Glutamatergic neuron (in vitro differentiated cells): ENCODE measurements at regions not wholly inside any gene's neighbourhood (a gene's known extent, or its start where the extent isn't known, plus 50 kb on each side); places are given as distances from the start of the nearest gene placed in this dataset. TPM values are rescaled to one million over a fixed set of nuclear protein-coding genes. Genes with fewer than 3 reads are reported as not detected.

Experiments
- DNase-seq: peaks from one replicate; pipeline ENCODE4 v3.0.0; 2022
- H3K27ac Mint-ChIP-seq: one replicate; pipeline ENCODE4 v1.8.0; 2020; ENCODE audit warnings: mild to moderate bottlenecking, mixed read lengths, inconsistent platforms; ENCODE audit not compliant: unreplicated experiment
- H3K27me3 Mint-ChIP-seq: one replicate; pipeline ENCODE4 v1.8.0; 2020; ENCODE audit warnings: mild to moderate bottlenecking, moderate library complexity, mixed read lengths, inconsistent platforms; ENCODE audit not compliant: unreplicated experiment
- H3K36me3 Mint-ChIP-seq: one replicate; pipeline ENCODE4 v1.8.0; 2020; ENCODE audit warnings: mild to moderate bottlenecking, mixed read lengths, inconsistent platforms; ENCODE audit not compliant: unreplicated experiment
- H3K4me1 Mint-ChIP-seq: one replicate; pipeline ENCODE4 v1.8.0; 2020; ENCODE audit warnings: mild to moderate bottlenecking, low read depth, mixed read lengths, inconsistent platforms; ENCODE audit not compliant: unreplicated experiment
- H3K4me3 Mint-ChIP-seq: one replicate; pipeline ENCODE4 v1.8.0; 2020; ENCODE audit warnings: mild to moderate bottlenecking, mixed read lengths, inconsistent platforms; ENCODE audit not compliant: unreplicated experiment
- H3K9me3 Mint-ChIP-seq: one replicate; pipeline ENCODE4 v1.8.0; 2020; ENCODE audit warnings: mild to moderate bottlenecking, moderate library complexity, mixed read lengths, inconsistent platforms; ENCODE audit not compliant: unreplicated experiment
- microRNA-seq: library from miRNA; unstranded; fragments of <30 nt; microRNA quantifications from one replicate; pipeline ENCODE4, GENCODE V29; 2020; ENCODE audit not compliant: unreplicated experiment
- TF ChIP-seq, protein P1 (sequence below): fragments of 200-600 bp; sonication (generic); IDR thresholded peaks from one replicate; pipeline ENCODE4 v1.5.0; 2021; ENCODE audit not compliant: partially characterized antibody, unreplicated experiment

DNA sequence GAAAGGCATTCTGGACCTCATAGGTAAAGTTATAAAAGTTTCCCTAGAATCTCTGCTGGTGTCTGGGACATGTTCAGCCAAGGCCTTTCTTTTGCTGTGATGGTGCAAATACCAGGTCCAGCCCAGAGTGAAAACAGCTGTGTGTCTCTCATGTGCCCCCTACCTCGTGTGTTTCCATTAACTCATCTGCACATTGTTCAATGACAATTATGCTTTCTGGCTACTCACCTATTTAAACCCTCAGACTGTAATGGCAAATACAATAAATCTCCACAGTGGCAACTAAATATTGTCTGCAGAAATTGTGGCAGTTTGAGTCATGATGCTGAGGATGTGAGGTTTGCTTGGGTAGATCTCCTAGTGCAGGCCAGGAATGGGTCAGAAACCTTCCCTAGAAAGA lies 53.1 kb upstream of the GALNT15 start:
- no peak for DNase-seq
- peaks cover 11% of the 10 kb centered on the region for H3K9me3 Mint-ChIP-seq
- peaks cover 5% of the 10 kb centered on the region for H3K27me3 Mint-ChIP-seq
- TF ChIP-seq, protein P1, sequence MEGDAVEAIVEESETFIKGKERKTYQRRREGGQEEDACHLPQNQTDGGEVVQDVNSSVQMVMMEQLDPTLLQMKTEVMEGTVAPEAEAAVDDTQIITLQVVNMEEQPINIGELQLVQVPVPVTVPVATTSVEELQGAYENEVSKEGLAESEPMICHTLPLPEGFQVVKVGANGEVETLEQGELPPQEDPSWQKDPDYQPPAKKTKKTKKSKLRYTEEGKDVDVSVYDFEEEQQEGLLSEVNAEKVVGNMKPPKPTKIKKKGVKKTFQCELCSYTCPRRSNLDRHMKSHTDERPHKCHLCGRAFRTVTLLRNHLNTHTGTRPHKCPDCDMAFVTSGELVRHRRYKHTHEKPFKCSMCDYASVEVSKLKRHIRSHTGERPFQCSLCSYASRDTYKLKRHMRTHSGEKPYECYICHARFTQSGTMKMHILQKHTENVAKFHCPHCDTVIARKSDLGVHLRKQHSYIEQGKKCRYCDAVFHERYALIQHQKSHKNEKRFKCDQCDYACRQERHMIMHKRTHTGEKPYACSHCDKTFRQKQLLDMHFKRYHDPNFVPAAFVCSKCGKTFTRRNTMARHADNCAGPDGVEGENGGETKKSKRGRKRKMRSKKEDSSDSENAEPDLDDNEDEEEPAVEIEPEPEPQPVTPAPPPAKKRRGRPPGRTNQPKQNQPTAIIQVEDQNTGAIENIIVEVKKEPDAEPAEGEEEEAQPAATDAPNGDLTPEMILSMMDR = no peak
- no peak overlapping the region for H3K27ac Mint-ChIP-seq
- H3K4me1 Mint-ChIP-seq = peaks cover 9% of the 10 kb centered on the region
- H3K36me3 Mint-ChIP-seq = no peaks in the 10 kb centered on the region
- H3K4me3 Mint-ChIP-seq = no peak overlapping the region

DNA sequence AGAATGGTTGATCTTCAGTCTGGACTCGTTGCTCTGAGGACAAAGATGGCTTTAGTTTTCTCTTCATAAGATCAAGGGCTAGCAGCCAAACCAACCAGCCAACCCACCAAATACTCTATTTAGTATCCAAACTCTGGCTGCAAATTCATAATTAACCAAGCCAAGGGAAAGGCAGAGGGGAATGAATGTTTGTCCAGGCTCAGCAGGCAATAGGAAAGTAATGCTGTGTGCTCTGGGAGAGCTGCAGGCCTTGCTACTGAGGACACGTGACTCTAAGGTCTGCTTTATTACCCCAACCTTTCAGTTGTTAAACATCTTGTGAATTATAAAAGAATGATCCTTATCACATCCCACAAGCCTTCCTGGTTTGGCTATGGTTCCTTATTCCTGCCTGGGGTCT lies 52.3 kb upstream of the GALNT15 start:
- Mint-ChIP-seq H3K36me3 (no peaks in the 10 kb centered on the region), H3K9me3 (peaks cover 12% of the 10 kb centered on the region), H3K27ac (no peak overlapping the region), H3K4me1 (peaks cover 9% of the 10 kb centered on the region), H3K27me3 (peaks cover 7% of the 10 kb centered on the region), H3K4me3 (no peak overlapping the region)
- DNase-seq = no peak
- TF ChIP-seq, protein P1 = no peak

DNA sequence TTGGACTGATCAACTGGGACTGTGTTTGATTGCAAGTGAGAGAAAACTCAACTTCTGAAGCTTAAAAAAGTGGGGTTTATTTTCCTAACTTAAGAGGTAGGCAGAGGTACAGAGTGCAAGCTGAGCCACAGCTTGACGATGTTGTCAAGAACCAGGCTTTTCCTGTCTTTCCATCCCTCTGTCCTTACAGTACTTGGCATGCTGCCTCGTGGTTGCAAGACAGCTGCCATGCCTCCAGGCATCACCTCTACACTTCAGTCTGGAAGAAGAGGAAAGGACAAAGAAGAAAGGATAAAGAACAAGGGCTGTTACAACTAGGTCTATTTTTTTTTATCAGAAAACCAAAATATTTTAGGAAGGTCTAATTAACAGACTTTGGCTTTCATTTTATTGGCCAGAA lies 51.8 kb upstream of the GALNT15 start:
- peaks cover 4% of the 10 kb centered on the region for H3K36me3 Mint-ChIP-seq
- no peak overlapping the region for H3K4me3 Mint-ChIP-seq
- no peak overlapping the region for H3K27ac Mint-ChIP-seq
- peaks cover 7% of the 10 kb centered on the region for H3K27me3 Mint-ChIP-seq
- DNase-seq = no peak
- H3K4me1 Mint-ChIP-seq = peaks cover 9% of the 10 kb centered on the region
- H3K9me3 Mint-ChIP-seq = peaks cover 13% of the 10 kb centered on the region
- TF ChIP-seq, protein P1 = no peak

DNA sequence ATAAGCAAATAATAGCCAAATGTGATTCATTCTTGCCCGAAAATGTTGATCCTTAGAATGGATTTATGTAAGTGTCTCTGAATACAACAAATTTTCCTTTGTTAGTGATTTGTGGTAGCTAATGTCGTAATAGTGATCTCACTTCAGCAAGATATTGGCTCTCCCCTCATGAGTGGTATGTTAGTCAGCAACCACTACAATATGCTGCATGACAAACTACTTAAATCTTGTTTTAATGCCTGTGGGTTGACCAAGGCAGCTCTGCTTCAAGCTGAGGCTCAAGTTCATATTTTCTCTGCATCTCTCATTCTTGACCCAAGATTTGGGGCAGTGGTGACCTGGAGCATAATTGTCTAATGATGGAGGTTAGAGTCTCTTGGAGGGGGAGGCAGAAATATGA lies 49.8 kb upstream of the GALNT15 start:
- Mint-ChIP-seq H3K36me3 (peaks cover 5% of the 10 kb centered on the region), H3K27me3 (peaks cover 2% of the 10 kb centered on the region), H3K4me1 (peaks cover 3% of the 10 kb centered on the region), H3K9me3 (peaks cover 6% of the 10 kb centered on the region), H3K4me3 (no peak overlapping the region), H3K27ac (no peak overlapping the region)
- DNase-seq = no peak
- TF ChIP-seq, protein P1 = no peak

Small RNA genes in the stretch of these regions (microRNA-seq; reads per million reads assigned to microRNA genes)
- gene MIR563 = not detected
